H1 (cell line): ENCODE measurements at regions not wholly inside any gene's neighbourhood (a gene's known extent, or its start where the extent isn't known, plus 50 kb on each side); places are given as distances from the start of the nearest gene placed in this dataset.

Experiments used
- CTCF ChIA-PET: fragments of 300-600 bp; sonication (Branson Sonifier 250); formaldehyde crosslinking; loops from one replicate; lab custom pipeline; 2021; ENCODE audit not compliant: partially characterized antibody; lab: Charles Lee
- POLR2A ChIA-PET: fragments of 300-600 bp; sonication (Branson Sonifier 250); formaldehyde crosslinking; loops from one replicate; lab custom pipeline; 2021; ENCODE audit warnings: inconsistent platforms; ENCODE audit not compliant: partially characterized antibody; lab: Charles Lee
- DNase-seq, 2 experiments: peaks; one replicate each; pipeline versions ENCODE4 v3.0.0 to v3.0.0-alpha.2; 2010 to 2022; ENCODE audit warnings: low spot score in 2 of 2, low read depth in 1 of 2, mixed read lengths in 1 of 2
- FAIRE-seq: peaks from 2 replicates; lab custom pipeline; 2011; peaks lifted over from hg19 to GRCh38; lab: Jason Lieb, UNC
- H2AFZ ChIP-seq: 2 replicates; pipeline ENCODE4 v1.8.1; 2012; ENCODE audit warnings: low read length, inconsistent platforms
- H2AK5ac ChIP-seq: 2 replicates; pipeline ENCODE4 v1.6.1; 2013; ENCODE audit warnings: low read depth, low read length
- H2BK120ac ChIP-seq: replicated peaks from 2 replicates; pipeline ENCODE3; 2013; ENCODE audit warnings: low read depth, low read length, inconsistent platforms
- H2BK12ac ChIP-seq: 2 replicates; pipeline ENCODE4 v1.6.1; 2013; ENCODE audit warnings: low read depth, low read length
- H2BK15ac ChIP-seq: 2 replicates; pipeline ENCODE4 v1.6.1; 2013; ENCODE audit warnings: low read length
- H2BK20ac ChIP-seq: 2 replicates; pipeline ENCODE4 v1.6.1; 2013; ENCODE audit warnings: low read length
- H2BK5ac ChIP-seq: 2 replicates; pipeline ENCODE4 v1.6.1; 2013; ENCODE audit warnings: low read depth, low read length
- H3K14ac ChIP-seq: 2 replicates; pipeline ENCODE4 v1.6.1; 2013; ENCODE audit warnings: inconsistent platforms; ENCODE audit not compliant: insufficient read length
- H3K18ac ChIP-seq: 2 replicates; pipeline ENCODE4 v1.6.1; 2013; ENCODE audit warnings: low read length; ENCODE audit errors: extremely low read depth
- H3K23ac ChIP-seq: 2 replicates; pipeline ENCODE4 v1.6.1; 2013; ENCODE audit warnings: inconsistent platforms; ENCODE audit not compliant: insufficient read length
- H3K23me2 ChIP-seq: 2 replicates; pipeline ENCODE4 v1.6.1; 2013; ENCODE audit warnings: low read depth, low read length
- H3K27ac ChIP-seq: 2 replicates; pipeline ENCODE4 v1.6.1; 2011; ENCODE audit warnings: low read depth, low read length, inconsistent platforms
- H3K27me3 ChIP-seq, 4 experiments: replicated peaks in 1 of 4; 1 replicate in 1 of 4; 2 replicates in 3 of 4; pipeline versions ENCODE4 v1.6.1 to v1.8.1; 2011 to 2013; ENCODE audit warnings: low read length in 3 of 4, mild to moderate bottlenecking in 3 of 4, inconsistent platforms in 2 of 4, mixed read lengths in 2 of 4, moderate library complexity in 1 of 4; ENCODE audit not compliant: control insufficient read depth in 3 of 4, insufficient read depth in 3 of 4; ENCODE audit errors: extremely low read depth in 1 of 4
- H3K36me3 ChIP-seq, 4 experiments: 2 replicates each; pipeline versions ENCODE4 v1.6.1 to v1.8.1; 2011 to 2013; ENCODE audit warnings: mild to moderate bottlenecking in 4 of 4, low read length in 3 of 4, moderate library complexity in 2 of 4, control low read depth in 1 of 4, inconsistent platforms in 1 of 4; ENCODE audit not compliant: insufficient read depth in 4 of 4, control insufficient read depth in 2 of 4
- H3K4ac ChIP-seq: replicated peaks from 2 replicates; pipeline ENCODE3; 2013; ENCODE audit warnings: low read length, low read depth, mixed read lengths, inconsistent platforms; ENCODE audit not compliant: insufficient read length
- H3K4me1 ChIP-seq, 4 experiments: replicated peaks in 1 of 4; 1 replicate in 1 of 4; 2 replicates in 3 of 4; pipeline versions ENCODE4 v1.6.1 to v1.8.1; 2011 to 2013; ENCODE audit warnings: low read length in 3 of 4, inconsistent platforms in 2 of 4, mixed read lengths in 1 of 4; ENCODE audit not compliant: insufficient read depth in 4 of 4, control insufficient read depth in 3 of 4
- H3K4me2 ChIP-seq, 2 experiments: 2 replicates each; pipeline versions ENCODE4 v1.6.1 to v1.8.1; 2011 to 2013; ENCODE audit warnings: low read depth in 2 of 2, low read length in 2 of 2, control low read depth in 1 of 2, inconsistent platforms in 1 of 2, mild to moderate bottlenecking in 1 of 2; ENCODE audit not compliant: insufficient read depth in 1 of 2
- H3K4me3 ChIP-seq, 4 experiments: fragments of 200-600, 300-600 bp in 1 of 4; sonication (generic), shearing (Covaris generic), sonication (Bioruptor Twin) in 1 of 4; 2 replicates each; pipeline versions ENCODE4 v1.5.1 to v1.8.1; 2011 to 2016; ENCODE audit warnings: low read length in 4 of 4, low read depth in 3 of 4, control low read depth in 2 of 4, inconsistent platforms in 2 of 4, mild to moderate bottlenecking in 2 of 4, mixed read lengths in 1 of 4, moderate library complexity in 1 of 4; ENCODE audit not compliant: insufficient read depth in 2 of 4; ENCODE audit errors: extremely low read depth in 1 of 4
- H3K56ac ChIP-seq: replicated peaks from 2 replicates; pipeline ENCODE3; 2013; ENCODE audit warnings: low read depth, mild to moderate bottlenecking, mixed read lengths, low read length, inconsistent platforms; ENCODE audit not compliant: insufficient read length
- H3K79me1 ChIP-seq: 2 replicates; pipeline ENCODE4 v1.6.1; 2013; ENCODE audit warnings: low read depth, low read length, control low read depth
- H3K79me2 ChIP-seq, 2 experiments: 2 replicates each; pipeline versions ENCODE4 v1.6.1 to v1.8.1; 2012 to 2013; ENCODE audit warnings: low read length in 2 of 2, mild to moderate bottlenecking in 2 of 2, inconsistent platforms in 1 of 2; ENCODE audit not compliant: insufficient read depth in 2 of 2, control insufficient read depth in 1 of 2
- H3K9ac ChIP-seq, 4 experiments: replicated peaks in 1 of 4; 1 replicate in 1 of 4; 2 replicates in 3 of 4; pipeline versions ENCODE4 v1.6.1 to v1.8.1; 2011 to 2013; ENCODE audit warnings: low read depth in 3 of 4, low read length in 3 of 4, control low read depth in 2 of 4, mild to moderate bottlenecking in 2 of 4, moderate library complexity in 2 of 4, inconsistent platforms in 1 of 4; ENCODE audit errors: extremely low read depth in 1 of 4
- H3K9me3 ChIP-seq, 2 experiments: 2 replicates each; pipeline versions ENCODE4 v1.6.1 to v1.8.1; 2012 to 2013; ENCODE audit warnings: mild to moderate bottlenecking in 2 of 2, moderate library complexity in 2 of 2, control low read depth in 1 of 2, inconsistent platforms in 1 of 2, low read depth in 1 of 2, low read length in 1 of 2, mixed read lengths in 1 of 2; ENCODE audit not compliant: insufficient read depth in 2 of 2
- H4K20me1 ChIP-seq, 2 experiments: replicated peaks in 1 of 2; 2 replicates each; pipeline versions ENCODE3 to v1.8.1; 2011 to 2013; ENCODE audit warnings: inconsistent platforms in 2 of 2, low read length in 2 of 2, mild to moderate bottlenecking in 1 of 2; ENCODE audit not compliant: insufficient read depth in 2 of 2, control insufficient read depth in 1 of 2
- H4K5ac ChIP-seq: 2 replicates; pipeline ENCODE4 v1.6.1; 2013; ENCODE audit warnings: low read length, low read depth, mixed read lengths, inconsistent platforms; ENCODE audit not compliant: insufficient read length
- H4K8ac ChIP-seq: 2 replicates; pipeline ENCODE4 v1.8.0; 2013; ENCODE audit warnings: mild to moderate bottlenecking, moderate library complexity, low read length, inconsistent platforms; ENCODE audit not compliant: insufficient read depth; ENCODE audit errors: extremely low read depth
- H4K91ac ChIP-seq: replicated peaks from 2 replicates; pipeline ENCODE3; 2013; ENCODE audit warnings: low read length, mixed read lengths, inconsistent platforms; ENCODE audit not compliant: insufficient read length
- NANOG ChIP-seq: IDR thresholded peaks from 2 replicates; pipeline ENCODE4 v1.6.1; 2011; ENCODE audit warnings: low read length, low read depth, mild to moderate bottlenecking, inconsistent platforms; ENCODE audit not compliant: insufficient read depth, poor library complexity, severe bottlenecking
- POLR2AphosphoS5 ChIP-seq: IDR thresholded peaks from 2 replicates; pipeline ENCODE4 v1.6.1; 2011; ENCODE audit warnings: low read depth, low read length
- WGBS, 2 experiments: shearing (Covaris generic) in 1 of 2; methylation state at CpG; one replicate each; pipeline versions ENCODE4 v1.1.6 to v1.1.7; 2013 to 2015; ENCODE audit warnings: low lambda C conversion rate in 2 of 2, mixed read lengths in 2 of 2, inconsistent platforms in 1 of 2, low coverage in 1 of 2, missing lambda C conversion rate in 1 of 2; ENCODE audit not compliant: insufficient replicate concordance in 2 of 2, insufficient coverage in 1 of 2, insufficient read length in 1 of 2; ENCODE audit errors: extremely low coverage in 1 of 2, missing lambda C conversion rate in 1 of 2; 5-methylcytosine and 5-hydroxymethylcytosine counted together

DNA sequence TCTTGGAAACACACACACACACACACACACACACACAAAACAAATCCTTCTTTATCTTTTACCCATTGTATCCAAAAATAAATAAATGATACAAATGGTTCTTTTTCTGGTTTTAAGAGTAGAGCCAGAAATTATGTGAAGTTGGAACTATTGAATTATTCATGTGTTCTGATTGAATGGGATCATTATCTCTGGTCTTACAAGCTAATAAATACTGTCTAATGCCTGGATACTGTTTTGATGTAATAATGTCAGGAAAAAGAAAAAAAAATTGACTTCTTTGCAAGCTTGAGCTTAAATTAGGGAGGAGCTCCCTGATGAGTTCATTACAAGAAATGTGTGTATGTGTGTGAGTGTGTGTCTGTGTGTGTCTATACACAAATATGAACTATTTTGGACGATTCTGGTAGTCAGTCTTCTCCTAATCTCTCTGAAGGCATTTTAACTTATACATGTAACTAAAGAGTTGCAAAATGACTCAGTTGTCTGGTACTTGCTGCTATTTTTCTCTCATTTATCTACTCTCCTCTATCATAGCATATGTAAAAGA is 507.2 kb upstream of the AGTR1 start:
- Histone ChIP-seq H4K5ac (no peak overlapping the region), H3K18ac (no peak overlapping the region), H2BK20ac (no peak overlapping the region), H2BK15ac (no peak overlapping the region), H3K4me3 (no peak overlapping the region), H2AK5ac (no peak overlapping the region), H3K23ac (no peak overlapping the region), H3K56ac (no peak overlapping the region), H3K9me3 (no peaks in the 10 kb centered on the region), H4K91ac (no peak overlapping the region), H3K9ac (no peak overlapping the region), H3K4me1 (no peaks in the 10 kb centered on the region), H4K20me1 (no peaks in the 10 kb centered on the region), H3K14ac (no peak overlapping the region), H3K27me3 (no peaks in the 10 kb centered on the region), H3K27ac (no peak overlapping the region), H2BK12ac (no peak overlapping the region), H4K8ac (no peak overlapping the region), H3K79me2 (no peaks in the 10 kb centered on the region), H3K36me3 (no peaks in the 10 kb centered on the region), H2BK5ac (no peak overlapping the region), H2BK120ac (no peak overlapping the region), H3K4me2 (no peak overlapping the region), H3K23me2 (no peaks in the 10 kb centered on the region; the same call in 1 of the 2 replicates), H2AFZ (no peak overlapping the region), H3K79me1 (no peaks in the 10 kb centered on the region), H3K4ac (no peak overlapping the region)
- WGBS, 2 experiments: 87% methylated on average over 1 of the region's 1 CpG; no CpG with 5 or more reads in 1 of the 2 experiments
- no peak for TF ChIP-seq POLR2AphosphoS5
- no peak for TF ChIP-seq NANOG
- ChIA-PET POLR2A (no interaction called here), CTCF (interaction anchor here (0.6 to 3.0 kb wide), 2 partner anchors 12 to 33 kb away, joined by 3 to 22 read pairs; no protein-coding TSS in a partner anchor)
- no peak for FAIRE-seq
- DNase-seq: no peak
